M059J (cell line): ENCODE measurements at regions not wholly inside any gene's neighbourhood (a gene's known extent, or its start where the extent isn't known, plus 50 kb on each side); places are given as distances from the start of the nearest gene placed in this dataset.
"Not testable (repeated sequence)": the region's sequence is repeated elsewhere in the genome, so short reads cannot be mapped to it uniquely, and the experiment has no call there.

ENCODE experiments used
- DNase-seq: peaks from one replicate; pipeline ENCODE4 v3.0.0-alpha.2; 2012; ENCODE audit warnings: low read depth

- no peak for DNase-seq
These were observed 50.2 kb downstream of the SMIM38 start for GRCh38 chr11:69205743-69206612.

- DNase-seq = not testable (repeated sequence)
These were observed 50.9 kb downstream of the SMIM38 start for GRCh38 chr11:69206613-69206965.

- DNase-seq = no peak
These were observed 51.6 kb downstream of the SMIM38 start for GRCh38 chr11:69207165-69207889.

- no peak for DNase-seq
These were observed 52.7 kb downstream of the SMIM38 start for GRCh38 chr11:69208190-69209037.

GRCh38 chr11:69209038-69209350 is 53.3 kb downstream of the SMIM38 start:
- no peak for DNase-seq

- no peak for DNase-seq
These were observed 53.9 kb downstream of the SMIM38 start for GRCh38 chr11:69209421-69210309.

GRCh38 chr11:69210310-69211035 is 54.7 kb downstream of the SMIM38 start:
- DNase-seq = peak; percentile 39

GRCh38 chr11:69211540-69211919 is 55.8 kb downstream of the SMIM38 start:
- DNase-seq = no peak

GRCh38 chr11:69211920-69212797 is 56.4 kb downstream of the SMIM38 start:
- no peak for DNase-seq

GRCh38 chr11:69212798-69213110 is 57.0 kb downstream of the SMIM38 start:
- DNase-seq = no peak

- DNase-seq = no peak
These were observed 57.6 kb downstream of the SMIM38 start for GRCh38 chr11:69213316-69213715.

- DNase-seq = no peak
These were observed 58.2 kb downstream of the SMIM38 start for GRCh38 chr11:69213964-69214363.

GRCh38 chr11:69215216-69215615 is 59.5 kb downstream of the SMIM38 start:
- no peak for DNase-seq

GRCh38 chr11:69215784-69216415 is 60.2 kb downstream of the SMIM38 start:
- peak; percentile 64 for DNase-seq

GRCh38 chr11:69216647-69217051 is 60.9 kb downstream of the SMIM38 start:
- DNase-seq = no peak

- no peak for DNase-seq
These were observed 61.8 kb downstream of the SMIM38 start for GRCh38 chr11:69217276-69218105.

- no peak for DNase-seq
These were observed 62.5 kb downstream of the SMIM38 start for GRCh38 chr11:69218271-69218682.

- no peak for DNase-seq
These were observed 63.4 kb downstream of the SMIM38 start for GRCh38 chr11:69218946-69219720.
